ENCODE measurements at regions not wholly inside any gene's neighbourhood (a gene's known extent, or its start where the extent isn't known, plus 50 kb on each side); places are given as distances from the start of the nearest gene placed in this dataset.
"Not testable (repeated sequence)": the region's sequence is repeated elsewhere in the genome, so short reads cannot be mapped to it uniquely, and the experiment has no call there.

- DNase-seq (ENCODE audit: low read depth), result no peak
Measured at GRCh38 chr1:14350197-14350596, 248.3 kb upstream of the KAZN start.

DNA sequence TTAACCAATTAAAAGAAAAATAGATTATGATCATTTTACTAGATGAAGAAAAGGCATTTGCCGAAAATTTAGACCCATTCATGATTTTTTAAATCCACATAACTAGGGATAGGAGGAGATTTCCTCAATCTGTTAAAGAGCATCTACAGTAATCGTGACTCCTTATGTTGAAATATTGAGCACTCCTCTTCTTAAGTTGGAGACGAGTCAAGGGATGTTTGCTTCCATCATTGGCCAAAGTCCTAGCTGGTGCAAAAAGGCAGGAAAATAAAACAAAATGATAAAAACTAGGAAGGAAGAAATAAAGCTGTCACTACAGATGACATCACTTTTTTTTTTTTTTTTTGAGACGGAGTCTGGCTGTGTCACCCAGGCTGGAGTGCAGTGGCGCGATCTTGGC is 245.6 kb upstream of the KAZN start:
- no peak for DNase-seq (ENCODE audit: low read depth)

DNA sequence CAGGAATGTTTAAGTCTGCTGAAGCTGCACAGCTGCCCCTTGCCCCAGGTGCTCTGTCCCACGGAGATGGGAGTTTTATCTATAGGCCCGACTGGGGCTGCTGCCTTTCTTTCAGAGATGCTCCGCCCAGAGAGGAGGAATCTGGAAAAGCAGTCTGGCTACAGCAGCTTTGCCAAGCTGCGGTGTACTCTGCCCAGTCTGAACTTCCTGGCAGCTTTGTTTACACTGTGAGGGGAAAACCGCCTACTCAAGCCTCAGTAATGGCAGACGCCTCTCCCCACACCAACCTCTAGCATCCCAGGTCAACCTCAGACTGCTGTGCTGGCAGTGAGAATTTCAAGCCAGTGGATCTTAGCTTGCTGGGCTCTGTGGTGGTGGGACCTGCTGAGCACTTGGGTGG is 237.5 kb upstream of the KAZN start:
- not testable (repeated sequence) for DNase-seq (ENCODE audit: low read depth)

- DNase-seq (ENCODE audit: low read depth), result no peak
Measured at GRCh38 chr1:14362331-14362730, 236.2 kb upstream of the KAZN start.

DNA sequence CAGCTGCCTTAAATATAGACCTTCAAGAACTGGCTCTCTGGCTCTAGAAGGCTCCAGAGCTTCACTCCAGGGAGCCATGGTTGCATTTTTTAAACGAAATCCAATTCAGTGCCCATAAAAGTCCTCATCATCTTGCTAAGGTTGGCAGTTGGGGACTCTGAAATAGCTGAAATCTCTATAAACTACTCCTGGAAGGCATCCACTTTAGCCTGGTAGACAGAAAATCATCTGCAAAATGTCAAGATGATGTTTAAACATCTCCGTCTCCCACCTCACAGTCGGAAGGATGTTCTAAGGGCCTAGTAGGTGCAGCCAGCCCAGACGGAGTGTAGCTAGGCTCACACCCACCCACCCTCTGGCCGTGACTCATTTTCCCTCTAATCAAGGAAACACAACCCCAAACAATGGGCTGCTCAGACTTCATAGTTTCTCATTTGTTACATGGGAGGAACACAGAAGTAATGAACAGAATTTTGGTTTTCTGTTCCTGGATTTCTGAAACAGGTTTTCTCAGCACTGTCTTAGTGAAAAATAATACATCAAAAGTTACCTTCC is 235.4 kb upstream of the KAZN start:
- DNase-seq (ENCODE audit: low read depth), result no peak

- no peak for DNase-seq (ENCODE audit: low read depth)
Measured at GRCh38 chr1:14363707-14364413, 234.6 kb upstream of the KAZN start.

DNA sequence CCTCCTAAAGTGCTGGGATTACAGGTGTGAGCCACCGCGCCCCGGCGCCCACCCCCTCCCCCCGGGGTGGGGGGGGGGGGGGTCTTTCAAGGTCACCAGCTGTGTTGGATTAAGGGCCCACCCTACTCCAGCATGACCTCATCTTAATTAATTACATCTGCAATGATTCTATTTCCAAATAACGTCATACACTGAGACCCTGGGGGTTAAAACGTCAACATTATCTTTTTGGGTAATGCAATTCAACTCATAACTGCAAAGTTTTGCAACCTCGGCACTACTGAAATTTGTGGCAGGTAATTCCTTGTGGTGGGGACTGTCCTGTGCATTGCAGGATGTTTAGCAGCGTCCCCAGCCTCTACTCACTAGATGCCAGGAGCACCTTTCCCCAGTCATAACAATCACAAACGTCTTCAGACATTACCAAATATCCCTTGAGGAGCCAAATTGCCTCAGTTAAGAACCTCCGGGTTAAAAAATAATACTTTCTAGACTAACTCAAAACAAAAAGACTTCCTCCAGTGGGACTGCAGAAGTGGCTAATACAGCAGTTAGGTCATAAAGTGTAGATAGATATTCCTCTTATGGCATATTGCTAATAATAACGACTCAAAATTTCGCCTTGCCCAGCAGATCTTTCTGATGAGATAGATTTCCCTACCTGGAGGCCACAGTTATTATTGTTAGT is 233.0 kb upstream of the KAZN start:
- DNase-seq (ENCODE audit: low read depth), result no peak

GRCh38 chr1:14366091-14367018 is 232.1 kb upstream of the KAZN start:
- DNase-seq (ENCODE audit: low read depth), result no peak

DNA sequence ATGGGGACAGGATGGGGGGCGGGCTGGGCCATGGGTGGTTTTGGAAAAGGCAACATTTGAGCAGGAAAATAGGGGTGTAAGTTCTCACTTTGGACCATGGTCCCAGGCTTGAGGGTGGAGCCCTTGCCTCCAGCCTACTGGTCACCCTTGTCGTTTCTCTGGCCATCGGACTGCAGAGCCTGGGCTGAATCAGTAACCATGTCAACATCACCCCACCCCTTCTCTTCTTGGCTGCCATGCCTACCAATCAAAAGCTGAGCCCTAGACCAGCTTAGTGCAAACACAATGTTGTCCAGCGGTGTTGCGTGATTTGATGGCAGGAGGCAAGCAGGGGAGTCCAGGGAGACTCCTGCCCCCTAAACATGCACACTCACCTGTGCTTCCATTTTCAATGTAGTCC is 231.0 kb upstream of the KAZN start:
- no peak for DNase-seq (ENCODE audit: low read depth)

DNA sequence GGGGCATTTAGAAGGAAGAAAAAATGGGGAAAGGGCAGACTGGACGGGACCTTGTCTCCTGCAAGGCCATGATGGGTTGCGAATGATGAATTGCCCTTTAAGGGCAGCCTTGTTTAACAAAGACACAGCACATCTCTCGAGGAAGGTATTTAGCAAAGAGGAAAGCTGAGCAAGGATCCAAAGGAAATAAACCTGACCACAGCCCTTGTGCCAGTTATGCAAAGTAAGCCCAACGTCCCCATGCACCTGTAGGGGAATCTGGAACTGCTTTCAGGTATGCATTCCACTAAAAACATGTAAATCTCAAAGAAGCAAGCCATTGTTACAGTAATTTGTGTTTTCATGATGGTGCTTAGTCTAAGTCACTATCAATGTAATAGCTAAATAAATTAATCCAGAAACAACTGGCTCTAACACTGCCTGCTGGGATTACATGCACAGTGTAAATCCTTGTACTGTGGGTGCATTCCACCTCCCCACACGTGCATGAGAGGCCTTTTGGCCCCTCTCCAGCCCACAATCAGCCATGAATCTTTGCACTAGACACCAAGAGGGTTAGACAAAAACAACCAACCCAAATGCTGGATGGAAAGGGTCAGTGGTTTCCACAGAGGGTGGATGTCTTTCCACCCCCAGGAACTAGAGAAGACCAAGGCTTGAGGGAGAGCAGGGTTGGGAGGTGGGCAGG is 228.8 kb upstream of the KAZN start:
- DNase-seq (ENCODE audit: low read depth), result no peak

DNA sequence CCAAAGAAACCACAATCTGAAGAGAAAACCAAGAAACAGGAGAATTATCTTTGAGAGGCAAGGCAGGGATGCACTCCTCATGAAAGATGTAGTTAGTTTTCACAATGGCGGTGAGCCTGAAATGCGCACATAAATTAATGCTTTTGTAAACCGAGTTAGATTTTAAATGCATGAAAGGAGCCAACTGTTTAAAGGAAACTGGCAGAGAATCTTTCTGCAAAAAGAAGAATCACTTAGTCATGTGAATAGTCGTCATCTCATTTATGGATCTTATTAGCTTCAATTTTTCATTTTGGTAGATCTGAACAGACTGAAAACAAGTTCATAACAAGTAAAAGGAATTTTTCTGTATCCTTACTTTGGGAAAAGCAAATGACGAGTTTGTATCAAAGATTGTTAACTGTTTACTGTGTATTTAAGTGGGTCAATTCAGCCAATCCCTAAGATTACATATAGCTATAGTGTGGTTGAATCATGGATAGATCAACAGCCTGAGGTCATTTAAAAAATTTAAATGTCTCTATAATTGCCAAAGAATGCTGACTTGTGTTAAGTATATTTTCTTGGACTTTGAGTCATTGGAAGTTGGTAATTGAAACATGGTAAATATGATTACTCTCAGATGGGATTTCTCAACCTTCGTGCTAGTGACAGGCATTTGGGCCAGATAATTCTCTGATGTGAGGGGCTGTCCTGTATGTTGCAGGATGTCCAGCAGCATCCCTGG is 226.6 kb upstream of the KAZN start:
- DNase-seq (ENCODE audit: low read depth), result no peak

- no peak for DNase-seq (ENCODE audit: low read depth)
Measured at GRCh38 chr1:14372526-14372925, 226.0 kb upstream of the KAZN start.

DNA sequence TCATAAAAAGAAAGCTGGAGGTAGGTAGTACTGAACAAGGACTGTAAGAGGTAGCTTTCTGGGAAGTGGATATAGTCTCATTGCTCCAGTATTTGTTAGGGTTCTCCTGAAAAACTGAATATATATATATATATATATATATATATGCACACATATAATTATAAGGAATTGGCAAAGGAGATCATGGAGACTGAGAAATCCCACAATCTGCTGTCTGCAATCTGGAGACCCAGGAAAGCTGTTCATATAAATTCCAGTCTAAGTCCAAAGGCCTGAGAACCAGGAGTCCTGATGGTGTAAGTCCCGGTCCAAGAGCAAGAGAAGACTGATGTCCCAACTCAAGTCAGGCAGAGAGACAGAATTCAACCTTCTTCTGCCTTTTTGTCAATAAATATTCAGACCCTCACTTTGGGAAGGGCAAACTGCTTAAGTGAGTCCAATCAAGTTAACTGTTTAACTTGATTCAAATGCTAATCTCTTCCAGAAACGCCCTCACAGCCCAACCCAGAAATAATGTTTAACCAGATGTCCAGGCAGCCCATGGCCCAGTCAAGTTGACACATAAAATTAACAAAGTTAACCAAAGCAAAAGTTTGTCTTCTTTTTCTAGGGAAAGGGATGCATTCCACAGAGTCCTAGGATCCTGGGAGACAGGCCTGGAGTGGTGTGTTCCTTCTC is 225.3 kb upstream of the KAZN start:
- DNase-seq (ENCODE audit: low read depth), result no peak

DNA sequence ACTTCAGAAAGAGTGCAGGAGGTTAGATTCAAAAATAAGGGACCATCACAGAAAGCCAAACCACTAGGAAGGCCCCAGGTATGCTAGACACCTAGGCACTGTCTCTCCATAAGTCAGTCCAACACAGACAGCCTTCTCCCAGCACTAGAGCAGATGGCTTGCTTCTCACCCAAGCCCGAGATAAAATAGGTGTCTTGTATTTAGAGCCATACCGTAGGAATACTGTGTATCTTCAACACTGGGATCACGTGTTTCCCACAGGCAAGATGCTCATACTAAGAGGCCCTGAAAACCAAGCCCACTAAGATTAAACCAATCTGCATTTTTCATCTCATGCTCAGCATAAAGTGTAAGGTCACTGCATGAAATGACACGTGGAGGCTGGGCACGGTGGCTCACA is 223.3 kb upstream of the KAZN start:
- no peak for DNase-seq (ENCODE audit: low read depth)

GRCh38 chr1:14377386-14377785 is 221.1 kb upstream of the KAZN start:
- DNase-seq (ENCODE audit: low read depth), result no peak

DNA sequence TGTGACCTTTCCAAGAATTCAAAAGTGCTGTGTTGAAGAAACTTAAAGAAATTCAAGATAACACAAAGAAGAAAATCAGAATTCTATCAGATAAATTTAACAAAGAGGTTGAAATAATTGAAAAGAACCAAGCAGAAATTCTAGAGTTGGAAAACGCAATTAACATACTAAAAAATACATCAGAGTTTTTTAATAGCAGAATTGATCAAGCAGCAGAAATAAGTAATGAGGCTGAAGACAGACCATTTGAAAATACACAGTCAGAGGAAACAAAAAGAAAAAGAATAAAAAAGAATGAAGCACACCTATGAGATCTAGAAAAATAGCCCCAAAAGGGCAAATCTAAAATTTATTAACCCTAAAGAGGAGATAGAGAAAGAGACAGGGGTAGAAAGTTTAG is 218.1 kb upstream of the KAZN start:
- DNase-seq (ENCODE audit: low read depth), result no peak

GRCh38 chr1:14390816-14391215 is 207.7 kb upstream of the KAZN start:
- DNase-seq (ENCODE audit: low read depth), result no peak

GRCh38 chr1:14392161-14392858 is 206.2 kb upstream of the KAZN start:
- no peak for DNase-seq (ENCODE audit: low read depth)

GRCh38 chr1:14392859-14393365 is 205.6 kb upstream of the KAZN start:
- DNase-seq (ENCODE audit: low read depth), result no peak

DNA sequence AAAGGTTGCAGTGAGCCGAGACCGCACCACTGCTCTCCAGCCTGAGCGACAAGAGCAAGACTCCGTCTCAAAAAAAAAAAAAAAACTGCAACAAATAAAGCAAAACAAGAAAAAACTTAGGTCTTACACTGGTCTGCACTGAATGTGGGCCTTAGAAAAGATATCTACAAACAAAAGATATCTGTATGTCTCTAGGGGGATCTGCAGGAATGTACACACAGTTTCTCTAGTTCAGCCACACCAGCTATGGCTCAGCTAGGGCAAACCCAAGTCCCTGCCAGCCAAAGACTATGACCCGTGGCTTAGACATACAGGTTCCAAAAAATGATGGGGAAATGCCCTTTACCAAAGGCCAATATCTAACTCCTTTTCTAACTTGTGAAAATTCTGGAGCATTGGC is 202.4 kb upstream of the KAZN start:
- no peak for DNase-seq (ENCODE audit: low read depth)

Measured in activated T-cell treated with anti-CD3 and anti-CD28 coated beads for 48 hours (primary cell).